H9 (cell line): ENCODE measurements at regions not wholly inside any gene's neighbourhood (a gene's known extent, or its start where the extent isn't known, plus 50 kb on each side); places are given as distances from the start of the nearest gene placed in this dataset.

ENCODE experiments used
- DNase-seq: peaks from one replicate; pipeline ENCODE4 v3.0.0-alpha.2; 2017
- H2AFZ ChIP-seq: one replicate; pipeline ENCODE4 v1.6.1; 2013; ENCODE audit warnings: mild to moderate bottlenecking, low read length, control low read depth, moderate library complexity
- H2AK5ac ChIP-seq: 2 replicates; pipeline ENCODE4 v1.6.1; 2013; ENCODE audit warnings: low read length, control low read depth, mixed read lengths; ENCODE audit not compliant: insufficient read length
- H2BK120ac ChIP-seq: one replicate; pipeline ENCODE4 v1.6.1; 2013; ENCODE audit warnings: low read depth, mild to moderate bottlenecking, low read length, control low read depth, inconsistent platforms; ENCODE audit not compliant: poor library complexity, severe bottlenecking
- H2BK12ac ChIP-seq: 2 replicates; pipeline ENCODE4 v1.6.1; 2013; ENCODE audit warnings: low read length, control low read depth, mixed read lengths, low read depth; ENCODE audit not compliant: insufficient read length
- H2BK15ac ChIP-seq: 2 replicates; pipeline ENCODE4 v1.6.1; 2013; ENCODE audit warnings: low read depth, low read length, control low read depth
- H2BK20ac ChIP-seq: one replicate; pipeline ENCODE4 v1.6.1; 2013; ENCODE audit warnings: low read depth, mild to moderate bottlenecking, low read length, control low read depth, inconsistent platforms; ENCODE audit not compliant: poor library complexity, severe bottlenecking
- H2BK5ac ChIP-seq: 2 replicates; pipeline ENCODE4 v1.6.1; 2013; ENCODE audit warnings: low read length, control low read depth, mixed read lengths; ENCODE audit not compliant: insufficient read length
- H3K14ac ChIP-seq: 2 replicates; pipeline ENCODE4 v1.6.1; 2013; ENCODE audit warnings: low read length, control low read depth; ENCODE audit not compliant: insufficient read depth
- H3K18ac ChIP-seq: 2 replicates; pipeline ENCODE4 v1.6.1; 2013; ENCODE audit warnings: low read depth, mild to moderate bottlenecking, mixed read lengths, low read length, control low read depth; ENCODE audit not compliant: insufficient read length
- H3K23ac ChIP-seq: 2 replicates; pipeline ENCODE4 v1.6.1; 2013; ENCODE audit warnings: low read length, control low read depth, mixed read lengths, low read depth; ENCODE audit not compliant: insufficient read length
- H3K23me2 ChIP-seq: 2 replicates; pipeline ENCODE4 v1.6.1; 2013; ENCODE audit warnings: low read depth, mild to moderate bottlenecking, mixed read lengths, low read length, control low read depth; ENCODE audit not compliant: insufficient read length, poor library complexity, severe bottlenecking
- H3K27ac ChIP-seq: 2 replicates; pipeline ENCODE4 v1.5.1; 2013; ENCODE audit warnings: low read length, control low read depth, mixed read lengths, low read depth; ENCODE audit not compliant: insufficient read length
- H3K27me3 ChIP-seq: 2 replicates; pipeline ENCODE4 v1.6.1; 2013; ENCODE audit warnings: low read length, control low read depth, inconsistent platforms; ENCODE audit not compliant: insufficient read depth
- H3K4ac ChIP-seq: 2 replicates; pipeline ENCODE4 v1.6.1; 2013; ENCODE audit warnings: low read depth, mild to moderate bottlenecking, control low read depth, inconsistent platforms, low read length, moderate library complexity
- H3K4me1 ChIP-seq: 2 replicates; pipeline ENCODE4 v1.6.1; 2013; ENCODE audit warnings: low read length, control low read depth, inconsistent platforms; ENCODE audit not compliant: insufficient read depth
- H3K4me2 ChIP-seq: 2 replicates; pipeline ENCODE4 v1.6.1; 2013; ENCODE audit warnings: low read length, control low read depth, mixed read lengths; ENCODE audit not compliant: insufficient read length, insufficient read depth
- H3K56ac ChIP-seq: 2 replicates; pipeline ENCODE4 v1.6.1; 2013; ENCODE audit warnings: low read depth, mild to moderate bottlenecking, mixed read lengths, low read length, control low read depth; ENCODE audit not compliant: insufficient read length
- H3K79me1 ChIP-seq: 2 replicates; pipeline ENCODE4 v1.6.1; 2013; ENCODE audit warnings: low read depth, mild to moderate bottlenecking, moderate library complexity, low read length, control low read depth, inconsistent platforms; ENCODE audit not compliant: insufficient read depth, poor library complexity, severe bottlenecking
- H3K79me2 ChIP-seq: 2 replicates; pipeline ENCODE4 v1.6.1; 2013; ENCODE audit warnings: low read length, control low read depth, inconsistent platforms; ENCODE audit not compliant: insufficient read depth
- H3K9ac ChIP-seq: 2 replicates; pipeline ENCODE4 v1.6.1; 2013; ENCODE audit warnings: low read length, control low read depth, mixed read lengths; ENCODE audit not compliant: insufficient read length; ENCODE audit errors: extremely low read depth
- H3K9me3 ChIP-seq: one replicate; pipeline ENCODE4 v1.6.1; 2013; ENCODE audit warnings: low read depth, low read length, inconsistent platforms; ENCODE audit not compliant: control insufficient read depth
- H3T11ph ChIP-seq: one replicate; pipeline ENCODE4 v1.6.1; 2013; ENCODE audit warnings: mild to moderate bottlenecking, low read length, control low read depth, inconsistent platforms
- H4K20me1 ChIP-seq: one replicate; pipeline ENCODE4 v1.6.1; 2013; ENCODE audit not compliant: control insufficient read depth, insufficient read length, insufficient read depth
- H4K5ac ChIP-seq: 2 replicates; pipeline ENCODE4 v1.6.1; 2013; ENCODE audit warnings: low read depth, mild to moderate bottlenecking, mixed read lengths, low read length, control low read depth; ENCODE audit not compliant: insufficient read length
- H4K8ac ChIP-seq: replicated peaks from 2 replicates; pipeline ENCODE4 v1.6.1; 2013; ENCODE audit warnings: low read length, control low read depth, mixed read lengths, low read depth; ENCODE audit not compliant: insufficient read length
- H4K91ac ChIP-seq: 2 replicates; pipeline ENCODE4 v1.6.1; 2013; ENCODE audit warnings: low read depth, mild to moderate bottlenecking, moderate library complexity, mixed read lengths, low read length, control low read depth; ENCODE audit not compliant: insufficient read length
- H3K27ac Mint-ChIP-seq, 3 experiments: 2 replicates in 2 of 3; 3 replicates in 1 of 3; pipeline ENCODE4 v1.8.0; 2020 to 2021; ENCODE audit warnings: mixed read lengths in 3 of 3, mild to moderate bottlenecking in 1 of 3, moderate library complexity in 1 of 3
- H3K27me3 Mint-ChIP-seq: 2 replicates; pipeline ENCODE4 v1.8.0; 2021; ENCODE audit warnings: low read depth, mild to moderate bottlenecking, moderate library complexity, mixed read lengths
- H3K36me3 Mint-ChIP-seq, 3 experiments: 2 replicates in 2 of 3; 3 replicates in 1 of 3; pipeline ENCODE4 v1.8.0; 2020 to 2021; ENCODE audit warnings: low read depth in 3 of 3, mixed read lengths in 3 of 3; ENCODE audit not compliant: insufficient read depth in 1 of 3
- H3K4me1 Mint-ChIP-seq, 2 experiments: 2 replicates each; pipeline ENCODE4 v1.8.0; 2020; ENCODE audit warnings: mixed read lengths in 2 of 2
- H3K4me3 Mint-ChIP-seq, 2 experiments: 2 replicates in 1 of 2; 3 replicates in 1 of 2; pipeline ENCODE4 v1.8.0; 2020 to 2021; ENCODE audit warnings: mild to moderate bottlenecking in 2 of 2, mixed read lengths in 2 of 2, moderate library complexity in 1 of 2
- H3K9me3 Mint-ChIP-seq, 2 experiments: 2 replicates in 1 of 2; 3 replicates in 1 of 2; pipeline ENCODE4 v1.8.0; 2020; ENCODE audit warnings: mild to moderate bottlenecking in 2 of 2, mixed read lengths in 2 of 2, moderate library complexity in 1 of 2
- CTCF ChIP-seq: fragments of 200-600 bp; sonication (generic); conservative IDR thresholded peaks from 3 replicates; pipeline ENCODE4 v1.8.0; 2021; ENCODE audit warnings: antibody characterized with exemption, mild to moderate bottlenecking

GRCh38 chr18:43465483-43465882 is 188.2 kb upstream of the SYT4 start:
- Mint-ChIP-seq H3K27me3 (no peaks in the 10 kb centered on the region; the same call in 1 of the 2 replicates), H3K9me3 (peaks cover 25 to 37% of the 10 kb centered on the region in 2 experiments), H3K4me1 (no peaks in the 10 kb centered on the region), H3K4me3 (no peak overlapping the region), H3K27ac (no peak overlapping the region), H3K36me3 (peaks cover 9 to 27% (median 22%) of the 10 kb centered on the region in 3 experiments; a peak in 6 of 7 replicates)
- Histone ChIP-seq H4K20me1 (no peaks in the 10 kb centered on the region), H3K23ac (no peak overlapping the region), H2BK12ac (no peak overlapping the region), H3K56ac (no peak overlapping the region), H2AFZ (no peak overlapping the region), H3K27ac (no peak overlapping the region), H2BK15ac (no peak overlapping the region), H3T11ph (no peak overlapping the region), H4K8ac (no peak overlapping the region), H3K9me3 (peaks cover 19% of the 10 kb centered on the region), H3K27me3 (no peaks in the 10 kb centered on the region), H3K4ac (no peak overlapping the region), H3K79me1 (no peaks in the 10 kb centered on the region), H2BK5ac (no peak overlapping the region), H3K18ac (no peak overlapping the region), H4K91ac (no peak overlapping the region), H3K14ac (no peak overlapping the region), H3K4me1 (no peaks in the 10 kb centered on the region), H3K4me2 (no peak overlapping the region), H2AK5ac (no peak overlapping the region), H4K5ac (no peak overlapping the region), H3K79me2 (no peaks in the 10 kb centered on the region), H2BK20ac (no peak overlapping the region), H3K23me2 (no peaks in the 10 kb centered on the region), H3K9ac (no peak overlapping the region), H2BK120ac (no peak overlapping the region)
- no peak for DNase-seq
- TF ChIP-seq CTCF = no peak
